Astrocyte (in vitro differentiated cells and primary cell): ENCODE measurements at regions not wholly inside any gene's neighbourhood (a gene's known extent, or its start where the extent isn't known, plus 50 kb on each side); places are given as distances from the start of the nearest gene placed in this dataset.

Experiments used
- DNase-seq: peaks from one replicate; pipeline ENCODE4 v3.0.0-alpha.2; 2010; ENCODE audit warnings: low read depth
- FAIRE-seq: peaks from 2 replicates; lab custom pipeline; 2011; peaks lifted over from hg19 to GRCh38; lab: Jason Lieb, UNC
- H2AFZ ChIP-seq: 2 replicates; pipeline ENCODE4 v1.6.0; 2012; ENCODE audit warnings: low read depth, low read length, inconsistent platforms
- H3K27ac ChIP-seq: 2 replicates; pipeline ENCODE4 v1.5.1; 2011; ENCODE audit warnings: low read depth, low read length, inconsistent platforms
- H3K27me3 ChIP-seq: 2 replicates; pipeline ENCODE4 v1.6.0; 2011; ENCODE audit warnings: low read length, inconsistent platforms; ENCODE audit not compliant: insufficient read depth
- H3K36me3 ChIP-seq: 2 replicates; pipeline ENCODE4 v1.5.1; 2011; ENCODE audit warnings: low read length, inconsistent platforms; ENCODE audit not compliant: insufficient read depth
- H3K4me1 ChIP-seq: 2 replicates; pipeline ENCODE4 v1.5.1; 2011; ENCODE audit warnings: low read length, inconsistent platforms; ENCODE audit not compliant: insufficient read depth
- H3K4me2 ChIP-seq: 2 replicates; pipeline ENCODE4 v1.6.0; 2012; ENCODE audit warnings: low read length, inconsistent platforms
- H3K4me3 ChIP-seq: 2 replicates; pipeline ENCODE4 v1.5.1; 2011; ENCODE audit warnings: low read depth, mild to moderate bottlenecking, low read length, inconsistent platforms; ENCODE audit not compliant: insufficient read depth
- H3K79me2 ChIP-seq: 2 replicates; pipeline ENCODE4 v1.6.0; 2012; ENCODE audit warnings: mild to moderate bottlenecking, low read length, inconsistent platforms; ENCODE audit not compliant: insufficient read depth
- H3K9ac ChIP-seq: 2 replicates; pipeline ENCODE4 v1.6.0; 2012; ENCODE audit warnings: mild to moderate bottlenecking, low read length, inconsistent platforms
- H3K9me3 ChIP-seq: 2 replicates; pipeline ENCODE4 v1.5.1; 2012; ENCODE audit warnings: low read depth, mild to moderate bottlenecking, low read length, inconsistent platforms; ENCODE audit not compliant: insufficient read depth
- H4K20me1 ChIP-seq: 2 replicates; pipeline ENCODE4 v1.6.0; 2012; ENCODE audit warnings: low read length, inconsistent platforms; ENCODE audit not compliant: insufficient read depth
- H3K27ac Mint-ChIP-seq: one replicate; pipeline ENCODE4 v1.8.0; 2021; ENCODE audit warnings: mild to moderate bottlenecking, mixed read lengths; ENCODE audit not compliant: unreplicated experiment
- H3K27me3 Mint-ChIP-seq: one replicate; pipeline ENCODE4 v1.8.0; 2021; ENCODE audit warnings: low read depth, mixed read lengths; ENCODE audit not compliant: unreplicated experiment
- H3K36me3 Mint-ChIP-seq: one replicate; pipeline ENCODE4 v1.8.0; 2021; ENCODE audit warnings: low read depth, mixed read lengths; ENCODE audit not compliant: unreplicated experiment
- H3K4me1 Mint-ChIP-seq: one replicate; pipeline ENCODE4 v1.8.0; 2021; ENCODE audit warnings: low read depth, mixed read lengths; ENCODE audit not compliant: unreplicated experiment
- H3K4me3 Mint-ChIP-seq: one replicate; pipeline ENCODE4 v1.8.0; 2021; ENCODE audit warnings: mild to moderate bottlenecking, moderate library complexity, mixed read lengths; ENCODE audit not compliant: unreplicated experiment
- H3K9me3 Mint-ChIP-seq: one replicate; pipeline ENCODE4 v1.8.0; 2021; ENCODE audit warnings: mild to moderate bottlenecking, mixed read lengths; ENCODE audit not compliant: unreplicated experiment
- CTCF ChIP-seq: IDR thresholded peaks from 2 replicates; pipeline ENCODE4 v1.5.1; 2011; ENCODE audit warnings: low read depth, mild to moderate bottlenecking, inconsistent platforms, low read length, moderate library complexity; ENCODE audit not compliant: insufficient read depth
- EZH2 ChIP-seq: IDR thresholded peaks from 2 replicates; pipeline ENCODE4 v1.6.1; 2012; ENCODE audit warnings: mild to moderate bottlenecking, low read length, inconsistent platforms; ENCODE audit not compliant: insufficient read depth

- DNase-seq = no peak
- no peaks in the 10 kb centered on the region for H3K4me1 ChIP-seq
- H3K27me3 ChIP-seq = peaks cover 30% of the 10 kb centered on the region
- TF ChIP-seq CTCF = no peak
- no peak for TF ChIP-seq EZH2
- H3K36me3 ChIP-seq = no peaks in the 10 kb centered on the region
- H3K4me3 ChIP-seq = no peak overlapping the region
- H3K4me2 ChIP-seq = no peak overlapping the region
- no peak overlapping the region for H3K4me3 Mint-ChIP-seq
- FAIRE-seq = no peak
- no peak overlapping the region for H3K27ac Mint-ChIP-seq
- no peaks in the 10 kb centered on the region for H3K79me2 ChIP-seq
- H3K9me3 ChIP-seq = no peaks in the 10 kb centered on the region
- H3K27ac ChIP-seq = no peak overlapping the region
- H3K27me3 Mint-ChIP-seq = peaks cover 65% of the 10 kb centered on the region
- no peaks in the 10 kb centered on the region for H4K20me1 ChIP-seq
- no peak overlapping the region for H2AFZ ChIP-seq
- H3K4me1 Mint-ChIP-seq = no peaks in the 10 kb centered on the region
- H3K9me3 Mint-ChIP-seq = peaks cover 7% of the 10 kb centered on the region
- H3K9ac ChIP-seq = no peak overlapping the region
- no peaks in the 10 kb centered on the region for H3K36me3 Mint-ChIP-seq
These were observed 236.4 kb downstream of the BUD13 start for GRCh38 chr11:116536416-116536815.

- H2AFZ ChIP-seq = no peak overlapping the region
- H3K27me3 ChIP-seq = peaks cover 30% of the 10 kb centered on the region
- no peaks in the 10 kb centered on the region for H3K36me3 Mint-ChIP-seq
- H3K4me3 Mint-ChIP-seq = no peak overlapping the region
- FAIRE-seq (no peak), DNase-seq (no peak)
- peaks cover 7% of the 10 kb centered on the region for H3K9me3 Mint-ChIP-seq
- H3K79me2 ChIP-seq = no peaks in the 10 kb centered on the region
- no peak overlapping the region for H3K27ac Mint-ChIP-seq
- H4K20me1 ChIP-seq = no peaks in the 10 kb centered on the region
- H3K4me1 ChIP-seq = no peaks in the 10 kb centered on the region
- no peak overlapping the region for H3K27ac ChIP-seq
- H3K27me3 Mint-ChIP-seq = peaks cover 67% of the 10 kb centered on the region
- no peak overlapping the region for H3K4me3 ChIP-seq
- no peaks in the 10 kb centered on the region for H3K9me3 ChIP-seq
- no peaks in the 10 kb centered on the region for H3K4me1 Mint-ChIP-seq
- no peak overlapping the region for H3K9ac ChIP-seq
- H3K4me2 ChIP-seq = no peak overlapping the region
- TF ChIP-seq EZH2 (no peak), CTCF (no peak)
- H3K36me3 ChIP-seq = no peaks in the 10 kb centered on the region
These were observed 236.8 kb downstream of the BUD13 start for GRCh38 chr11:116535994-116536393.

- peaks cover 12% of the 10 kb centered on the region for H3K9me3 Mint-ChIP-seq
- FAIRE-seq (no peak), DNase-seq (no peak)
- Histone ChIP-seq H3K36me3 (no peaks in the 10 kb centered on the region), H3K27me3 (peaks cover 30% of the 10 kb centered on the region), H3K4me1 (no peaks in the 10 kb centered on the region), H3K9me3 (no peaks in the 10 kb centered on the region), H2AFZ (no peak overlapping the region), H3K4me2 (no peak overlapping the region), H3K4me3 (no peak overlapping the region), H3K9ac (no peak overlapping the region), H3K27ac (no peak overlapping the region), H3K79me2 (no peaks in the 10 kb centered on the region), H4K20me1 (no peaks in the 10 kb centered on the region)
- no peak for TF ChIP-seq EZH2
- TF ChIP-seq CTCF = no peak
- peaks cover 69% of the 10 kb centered on the region for H3K27me3 Mint-ChIP-seq
- H3K36me3 Mint-ChIP-seq = no peaks in the 10 kb centered on the region
- no peaks in the 10 kb centered on the region for H3K4me1 Mint-ChIP-seq
- H3K27ac Mint-ChIP-seq = no peak overlapping the region
- no peak overlapping the region for H3K4me3 Mint-ChIP-seq
These were observed 237.7 kb downstream of the BUD13 start for GRCh38 chr11:116535120-116535519.
